Neutrophil (primary cell): ENCODE measurements at regions not wholly inside any gene's neighbourhood (a gene's known extent, or its start where the extent isn't known, plus 50 kb on each side); places are given as distances from the start of the nearest gene placed in this dataset.

Experiments
- H3K27ac ChIP-seq: fragments of 200-600 bp; sonication (generic); 2 replicates; pipeline ENCODE4 v1.5.1; 2016; ENCODE audit warnings: mild to moderate bottlenecking, moderate library complexity
- H3K27me3 ChIP-seq: fragments of 200-600 bp; sonication (generic); 2 replicates; pipeline ENCODE4 v1.6.0; 2016; ENCODE audit warnings: mild to moderate bottlenecking
- H3K36me3 ChIP-seq: fragments of 200-600 bp; sonication (generic); 2 replicates; pipeline ENCODE4 v1.5.1; 2017
- H3K4me1 ChIP-seq, 2 experiments: fragments of 200-600 bp in 1 of 2; sonication (generic) in 1 of 2; 1 replicate in 1 of 2; 2 replicates in 1 of 2; pipeline versions ENCODE4 v1.5.1 to v1.6.1; 2013 to 2016; ENCODE audit warnings: low read depth in 1 of 2, low read length in 1 of 2, mild to moderate bottlenecking in 1 of 2, moderate library complexity in 1 of 2; ENCODE audit not compliant: control insufficient read depth in 1 of 2, insufficient read depth in 1 of 2
- H3K4me3 ChIP-seq, 2 experiments: fragments of 200-600 bp in 1 of 2; sonication (generic) in 1 of 2; 1 replicate in 1 of 2; 2 replicates in 1 of 2; pipeline ENCODE4 v1.5.1; 2013 to 2016; ENCODE audit warnings: low read depth in 1 of 2, low read length in 1 of 2, mild to moderate bottlenecking in 1 of 2, moderate library complexity in 1 of 2
- H3K9me3 ChIP-seq: fragments of 200-600 bp; sonication (generic); 2 replicates; pipeline ENCODE4 v1.5.1; 2016
- CTCF ChIP-seq: fragments of 200-600 bp; sonication (generic); IDR thresholded peaks from 2 replicates; pipeline ENCODE4 v1.5.1; 2016; ENCODE audit warnings: antibody characterized with exemption

- Histone ChIP-seq H3K36me3 (no peaks in the 10 kb centered on the region), H3K4me1 (no peaks in the 10 kb centered on the region), H3K9me3 (no peaks in the 10 kb centered on the region), H3K27ac (no peak overlapping the region), H3K4me3 (no peak overlapping the region), H3K27me3 (no peaks in the 10 kb centered on the region)
- TF ChIP-seq CTCF, result no peak
Measured at GRCh38 chr2:204129591-204130294, 193.2 kb downstream of the ICOS start.

- Histone ChIP-seq H3K4me1 (no peaks in the 10 kb centered on the region), H3K4me3 (no peak overlapping the region), H3K36me3 (no peaks in the 10 kb centered on the region), H3K27me3 (no peaks in the 10 kb centered on the region), H3K9me3 (no peaks in the 10 kb centered on the region), H3K27ac (no peak overlapping the region)
- TF ChIP-seq CTCF, result no peak
Measured at GRCh38 chr2:204131621-204132020, 195.1 kb downstream of the ICOS start.

- Histone ChIP-seq H3K9me3 (no peaks in the 10 kb centered on the region), H3K4me3 (no peak overlapping the region), H3K27me3 (no peaks in the 10 kb centered on the region), H3K27ac (no peak overlapping the region), H3K36me3 (no peaks in the 10 kb centered on the region), H3K4me1 (no peaks in the 10 kb centered on the region)
- no peak for TF ChIP-seq CTCF
Measured at GRCh38 chr2:204133476-204133875, 196.9 kb downstream of the ICOS start.

- TF ChIP-seq CTCF, result no peak
- Histone ChIP-seq H3K36me3 (no peaks in the 10 kb centered on the region), H3K9me3 (no peaks in the 10 kb centered on the region), H3K4me1 (no peaks in the 10 kb centered on the region), H3K27ac (no peak overlapping the region), H3K27me3 (no peaks in the 10 kb centered on the region), H3K4me3 (no peak overlapping the region)
Measured at GRCh38 chr2:204134421-204134820, 197.9 kb downstream of the ICOS start.

GRCh38 chr2:204135752-204136151 lies 199.2 kb downstream of the ICOS start:
- Histone ChIP-seq H3K4me1 (no peaks in the 10 kb centered on the region), H3K36me3 (no peaks in the 10 kb centered on the region), H3K27me3 (no peaks in the 10 kb centered on the region), H3K4me3 (no peak overlapping the region), H3K9me3 (no peaks in the 10 kb centered on the region), H3K27ac (no peak overlapping the region)
- no peak for TF ChIP-seq CTCF
